ENCODE measurements at regions not wholly inside any gene's neighbourhood (a gene's known extent, or its start where the extent isn't known, plus 50 kb on each side); places are given as distances from the start of the nearest gene placed in this dataset.

DNA sequence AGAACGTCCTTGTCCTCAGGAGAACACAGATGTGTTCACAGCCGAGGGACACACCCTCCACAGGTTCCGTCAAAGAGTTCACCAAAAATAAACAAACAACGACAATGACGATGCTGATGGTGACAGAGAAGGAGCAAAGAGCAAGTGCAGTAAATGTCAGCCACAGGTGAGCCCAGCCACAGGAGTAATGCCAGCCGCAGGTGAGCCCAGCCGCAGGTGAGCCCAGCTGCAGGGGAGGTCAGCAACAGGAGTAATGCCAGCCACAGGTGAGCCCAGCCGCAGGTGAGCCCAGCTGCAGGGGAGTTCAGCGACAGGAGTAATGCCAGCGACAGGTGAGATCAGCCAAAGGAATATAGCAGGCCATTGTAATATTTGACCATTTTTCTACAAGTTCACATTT, 315.2 kb downstream of the FOXL1 start:
- DNase-seq, result no peak

DNA sequence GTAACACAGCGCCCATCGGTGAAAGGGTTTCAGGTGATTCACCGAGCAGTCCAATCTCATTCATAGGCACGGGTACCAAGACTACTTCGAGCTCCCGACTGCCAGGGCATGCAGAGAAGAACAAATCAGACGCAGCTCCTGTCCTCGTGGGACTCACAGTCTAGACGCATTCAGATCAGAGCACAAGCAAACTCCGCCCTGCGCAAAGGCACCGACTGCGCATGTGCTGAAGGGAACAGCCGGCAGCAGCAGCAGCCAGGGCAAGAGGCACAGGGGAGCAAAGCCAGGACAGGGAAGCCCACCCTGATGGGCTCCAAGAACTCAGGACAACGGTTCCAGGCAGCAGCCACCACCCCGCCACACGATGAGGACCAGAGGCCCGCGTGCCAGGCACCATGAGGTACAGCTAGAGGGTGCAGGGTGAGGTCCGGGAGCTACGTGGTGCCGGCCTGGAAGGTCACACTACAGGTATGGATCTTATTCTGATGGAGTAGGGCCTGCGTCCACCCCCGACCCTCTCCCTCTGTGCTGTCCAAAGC, 315.7 kb downstream of the FOXL1 start:
- DNase-seq, result no peak

DNA sequence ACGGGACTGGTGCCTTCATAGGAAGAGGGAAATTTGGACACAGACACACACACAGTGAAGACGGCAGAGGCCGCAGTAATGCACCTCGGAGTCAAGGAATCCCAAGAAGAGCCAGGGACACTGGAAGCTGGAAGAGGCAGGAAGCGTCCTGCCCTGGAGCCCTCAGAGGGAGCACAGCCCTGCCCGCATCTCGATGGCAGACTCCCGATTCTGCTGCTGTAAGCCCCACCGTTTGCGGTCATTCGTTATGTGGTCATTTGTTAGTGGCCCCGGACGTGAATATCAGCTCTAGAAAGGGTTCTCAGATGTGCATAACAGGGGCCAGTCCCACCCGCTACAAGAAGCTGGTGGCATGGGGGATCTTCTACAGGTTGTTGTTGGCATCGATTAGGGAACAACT, 316.6 kb downstream of the FOXL1 start:
- no peak for DNase-seq

DNA sequence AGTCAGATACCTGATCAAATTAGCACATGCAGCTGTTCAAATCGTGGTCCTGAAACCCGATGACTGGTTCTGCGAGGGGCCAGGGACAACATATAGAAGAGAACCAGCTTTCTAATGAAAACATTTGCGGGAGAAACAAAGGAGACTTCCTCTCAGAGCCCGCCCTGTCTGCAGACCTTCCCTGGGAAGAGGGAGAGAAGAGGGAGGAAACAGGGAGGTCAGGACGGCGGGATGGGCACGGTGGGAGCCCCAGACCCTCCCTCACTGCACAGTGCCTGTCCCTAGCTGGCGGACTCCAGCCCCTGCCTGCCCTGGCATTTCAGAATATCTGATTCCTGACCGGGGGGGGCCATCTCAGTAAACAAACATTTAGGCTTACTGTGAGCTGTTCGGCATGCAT, 317.3 kb downstream of the FOXL1 start:
- DNase-seq, result no peak

DNA sequence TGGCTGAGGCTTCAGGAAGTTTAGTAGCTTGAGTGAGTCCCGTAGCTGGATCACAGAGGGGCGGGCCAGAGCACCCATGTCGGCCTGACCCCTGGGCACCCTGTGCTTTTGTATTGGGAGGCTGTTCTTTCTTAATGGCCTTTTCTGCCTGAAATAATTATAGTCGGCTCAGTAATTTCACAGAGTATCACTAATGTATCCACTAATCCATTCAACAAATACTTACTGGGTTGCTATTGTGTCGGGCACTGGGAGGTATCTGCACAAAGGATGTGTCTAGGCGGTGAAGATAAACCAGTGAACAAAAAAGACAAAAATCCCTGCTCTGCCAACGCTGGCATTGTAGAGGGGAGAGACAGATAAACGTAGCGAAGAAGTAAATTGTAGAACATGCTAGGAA, 318.6 kb downstream of the FOXL1 start:
- no peak for DNase-seq

DNA sequence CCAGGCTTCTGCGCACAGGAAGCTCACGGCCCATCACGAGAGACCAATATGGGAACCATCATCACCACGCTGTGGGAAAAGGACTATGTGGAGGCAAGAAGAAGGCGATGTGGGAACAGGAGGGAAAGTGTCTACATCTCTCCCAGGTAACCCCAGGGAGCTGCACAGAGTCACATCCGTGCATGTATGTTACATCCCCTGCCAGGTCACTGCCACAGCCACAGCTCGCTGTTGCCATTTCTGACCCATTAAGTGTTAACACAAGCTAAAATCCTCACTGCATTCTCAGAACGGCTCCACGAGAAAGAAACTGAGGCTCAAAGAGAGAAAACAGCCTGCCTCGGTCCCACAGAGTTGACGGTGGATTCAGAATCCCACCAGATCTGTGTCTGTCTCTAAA, 319.1 kb downstream of the FOXL1 start:
- DNase-seq, result no peak

DNA sequence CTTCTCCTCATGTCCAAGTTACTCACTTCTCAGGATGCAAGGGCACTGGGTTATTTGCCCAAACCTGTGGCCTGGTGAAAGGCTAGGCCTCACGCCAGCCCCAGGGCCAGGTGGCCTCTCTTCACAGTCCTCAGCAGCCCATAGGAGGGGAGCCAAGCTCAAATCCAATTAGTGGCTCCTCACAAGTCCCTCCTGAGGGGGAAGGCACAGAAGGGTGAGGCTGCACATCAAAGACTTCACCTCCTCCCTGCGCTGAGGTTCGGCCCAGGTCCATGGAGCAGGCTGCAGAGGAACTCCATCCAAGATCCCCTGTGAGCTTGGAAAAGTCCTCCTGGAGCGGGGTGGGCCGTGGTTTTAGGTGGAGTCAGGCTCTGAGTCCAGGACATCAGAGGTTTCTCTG, 320.0 kb downstream of the FOXL1 start:
- no peak for DNase-seq

DNA sequence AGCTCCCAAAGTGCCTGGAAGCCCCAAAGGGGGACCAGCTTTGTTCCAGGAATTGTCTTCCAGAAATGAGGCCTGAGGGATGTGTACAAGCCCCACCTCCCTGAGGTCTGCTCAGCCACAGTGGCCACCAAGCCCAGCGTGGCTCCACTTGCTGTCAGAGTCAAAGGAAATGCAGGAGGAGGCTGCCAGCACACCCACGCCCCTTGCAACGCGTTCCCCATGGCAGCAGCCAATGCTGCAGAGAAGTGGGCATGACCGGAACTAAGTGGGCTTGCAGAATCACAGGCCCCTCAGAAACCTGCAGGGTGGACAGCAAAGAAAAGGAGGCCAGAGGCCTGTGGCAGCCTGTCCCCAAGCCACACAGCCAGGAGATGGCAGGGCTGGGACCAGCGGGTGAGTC, 320.8 kb downstream of the FOXL1 start:
- DNase-seq, result no peak

DNA sequence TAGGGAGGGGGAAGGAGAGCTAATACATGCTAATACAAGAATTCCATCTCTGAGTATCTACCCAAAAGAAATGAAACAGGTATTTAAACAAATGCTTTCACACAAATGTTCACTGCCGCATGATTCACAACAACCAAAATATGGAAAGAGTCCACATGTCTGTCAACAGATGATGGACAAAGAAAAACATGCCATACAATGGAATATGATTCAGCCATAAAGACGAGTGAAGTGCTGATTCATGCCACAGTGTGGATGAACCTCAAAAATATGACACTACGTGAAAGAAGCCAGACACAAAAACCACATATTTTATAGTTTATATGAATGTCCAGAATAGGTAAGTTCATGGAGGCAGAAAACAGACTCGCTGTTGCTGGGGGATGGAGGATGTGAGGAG, 321.4 kb downstream of the FOXL1 start:
- no peak for DNase-seq

DNA sequence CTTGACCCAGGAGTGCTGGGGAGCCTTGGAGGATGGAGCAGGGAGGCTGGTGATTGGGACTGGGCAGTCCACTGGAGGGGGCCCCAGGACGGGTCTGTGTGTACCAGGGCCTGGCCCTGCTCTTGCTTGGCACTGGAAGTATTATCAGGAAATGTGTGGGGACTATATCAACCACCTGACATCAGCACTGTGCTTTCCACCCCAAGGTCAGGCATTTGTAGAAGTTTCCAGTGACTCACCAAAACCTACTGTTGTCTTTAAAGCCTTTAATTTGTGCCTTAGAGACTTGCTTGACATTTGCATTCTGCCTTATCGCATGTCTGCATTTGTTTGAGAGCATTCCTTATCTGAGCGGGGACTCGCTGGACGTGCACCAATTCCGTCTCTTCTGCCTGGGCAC, 323.1 kb downstream of the FOXL1 start:
- DNase-seq, result no peak

DNA sequence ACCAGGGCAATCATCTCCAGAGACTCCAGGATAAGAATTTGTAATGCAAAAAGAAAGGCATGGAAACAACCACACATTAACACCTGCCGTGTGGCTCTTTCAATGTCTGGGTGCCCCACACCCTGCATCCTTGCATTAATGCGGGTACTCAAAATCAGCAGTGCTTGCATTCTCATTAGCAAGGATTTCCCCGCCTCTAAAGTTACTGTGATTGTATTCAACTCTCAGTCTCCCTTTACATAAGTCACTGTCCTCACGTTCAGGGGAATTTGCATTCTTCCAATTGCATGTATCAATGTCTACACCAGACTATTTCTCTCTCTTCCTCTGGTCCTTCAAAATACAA, 324.3 kb downstream of the FOXL1 start:
- no peak for DNase-seq

DNA sequence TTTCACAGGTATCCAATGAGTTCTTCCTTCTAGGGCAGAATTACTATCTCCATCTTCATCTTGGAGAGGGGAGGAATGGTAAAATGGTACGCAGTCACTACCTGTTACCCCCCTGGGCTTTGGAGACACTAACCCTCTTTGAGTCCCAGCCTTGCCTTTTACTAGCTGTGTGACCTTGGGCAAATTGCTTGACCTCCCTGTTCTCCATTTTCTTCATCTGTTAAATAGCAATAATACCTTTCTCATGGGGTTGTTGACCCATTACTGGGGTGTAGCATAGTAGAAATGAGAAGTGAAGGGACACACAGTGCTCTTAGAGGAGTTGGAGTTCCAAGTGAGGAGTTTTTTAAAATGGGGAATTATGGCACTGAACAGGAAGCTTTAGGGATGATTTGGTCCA, 324.7 kb downstream of the FOXL1 start:
- no peak for DNase-seq

DNA sequence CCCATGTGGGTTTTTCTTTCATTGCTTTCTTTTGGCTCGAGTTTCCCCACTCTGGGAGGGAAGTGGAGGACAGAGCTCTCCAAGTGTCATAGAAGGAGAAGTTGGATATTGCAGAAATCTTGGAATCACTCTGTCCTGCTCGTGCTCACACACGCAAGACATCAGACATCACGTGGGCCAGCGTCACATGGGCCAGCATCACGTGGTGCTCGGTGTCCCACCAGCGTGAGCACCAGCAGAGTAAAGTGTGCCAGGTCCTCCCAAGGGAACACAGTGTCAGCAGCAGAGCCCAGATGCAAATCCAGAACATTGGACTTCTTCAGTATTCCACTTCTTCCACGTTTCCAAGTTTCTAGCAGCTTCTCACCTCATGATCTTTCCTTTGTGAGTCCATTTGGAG, 327.0 kb downstream of the FOXL1 start:
- DNase-seq, result no peak

DNA sequence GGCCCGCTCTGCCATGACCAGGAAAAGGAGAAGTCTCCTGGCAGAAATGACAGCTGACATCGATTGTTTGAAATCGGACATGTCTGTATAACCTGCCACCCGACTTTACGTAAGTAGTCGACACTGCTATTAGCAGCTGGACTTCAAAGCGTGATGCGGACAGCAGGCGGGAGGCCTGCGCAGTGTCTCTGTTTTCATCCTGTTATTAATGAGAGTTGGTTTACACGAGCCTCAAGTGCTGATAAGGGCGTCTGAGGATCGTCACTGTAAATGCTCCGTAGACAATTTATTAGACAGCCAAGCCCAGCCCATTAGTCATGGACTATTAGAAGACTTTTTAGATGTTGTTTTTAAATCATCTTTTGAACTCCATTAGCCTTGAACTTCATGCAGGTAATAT, 328.3 kb downstream of the FOXL1 start:
- no peak for DNase-seq

DNA sequence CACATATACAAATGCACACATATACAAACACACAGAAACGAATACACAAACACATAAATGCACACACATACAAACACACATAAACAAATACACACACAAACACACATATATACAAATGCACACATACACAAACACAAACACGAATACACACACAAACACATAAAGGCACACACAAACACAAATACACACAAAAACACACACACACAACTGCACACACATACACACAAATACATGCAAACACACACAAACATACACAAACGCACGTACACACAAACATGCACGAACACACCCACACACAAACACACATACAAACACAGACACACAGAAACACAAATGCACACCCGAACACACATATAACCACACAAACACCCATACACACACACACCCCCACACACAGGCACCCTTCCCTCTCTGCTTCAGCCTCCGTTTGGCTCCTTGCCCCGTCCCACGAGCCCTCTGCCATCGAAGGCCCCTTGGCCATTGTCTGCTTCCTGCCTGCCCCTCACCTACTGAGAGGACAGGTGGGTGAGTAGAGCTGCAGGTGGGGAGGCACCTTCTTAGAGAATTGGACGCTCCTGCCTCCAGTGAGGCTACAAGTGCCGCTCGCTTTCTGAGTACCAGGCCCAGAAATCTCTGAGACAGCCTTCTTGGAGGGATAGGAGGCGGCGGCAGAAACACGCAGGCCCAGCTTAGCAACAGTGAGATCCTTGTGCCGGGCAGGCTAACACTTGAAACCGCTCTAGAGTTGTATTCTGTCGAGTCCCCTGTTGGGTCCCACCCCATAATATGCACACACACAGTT, 331.2 kb downstream of the FOXL1 start:
- no peak for DNase-seq

DNA sequence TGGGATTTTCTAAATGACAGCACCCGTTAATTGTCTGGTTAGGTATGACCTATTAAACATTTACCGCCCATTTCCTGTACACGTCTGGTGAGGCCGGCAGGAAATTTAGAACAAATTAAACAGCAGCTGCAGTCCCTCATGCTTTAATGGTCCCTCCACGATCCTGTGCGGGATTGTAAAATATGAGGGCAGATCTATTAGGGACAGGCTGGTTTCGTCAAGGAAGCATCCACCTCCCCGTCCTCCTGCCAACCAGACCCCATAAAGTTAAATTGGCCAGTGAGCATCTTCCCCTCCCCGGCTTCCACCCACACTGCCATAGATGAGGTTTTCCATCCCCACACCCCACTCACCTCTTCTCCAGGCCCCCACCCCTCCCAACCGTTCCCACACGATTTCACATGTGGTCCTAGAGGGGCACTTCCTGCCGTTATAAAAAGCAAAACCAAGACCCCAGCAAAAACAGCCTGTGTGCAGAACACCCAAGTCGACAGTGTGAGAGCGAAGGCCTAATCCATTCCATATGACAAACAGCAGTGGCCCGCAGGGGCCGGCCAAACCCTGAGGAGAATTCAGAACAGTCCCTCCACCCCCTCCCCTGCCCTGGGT, 331.9 kb downstream of the FOXL1 start:
- no peak for DNase-seq

DNA sequence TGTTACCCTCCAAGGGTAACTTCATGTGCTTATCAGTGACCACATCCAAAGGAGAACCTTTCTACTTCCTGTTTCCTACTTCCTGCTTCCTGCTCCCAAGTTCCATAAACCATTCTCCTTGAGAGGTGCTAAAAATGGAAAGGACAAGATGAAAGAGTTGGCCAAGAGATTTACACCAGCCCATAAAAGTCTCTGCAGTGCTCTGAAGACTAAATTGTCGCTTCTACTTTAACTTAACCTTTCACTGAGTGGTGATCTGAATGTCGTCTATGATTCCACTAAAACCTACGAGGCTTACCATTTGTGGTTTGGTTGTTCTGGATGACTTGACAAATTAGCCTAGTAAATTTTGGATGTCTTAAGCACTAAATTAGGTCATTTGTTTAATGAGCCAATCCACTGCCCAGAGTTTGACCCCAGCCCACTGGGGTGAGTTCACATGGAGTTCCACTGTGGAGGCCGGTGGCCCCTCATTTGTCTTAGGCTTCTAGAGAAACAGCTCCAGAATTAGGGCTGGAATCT, 333.1 kb downstream of the FOXL1 start:
- DNase-seq, result no peak

DNA sequence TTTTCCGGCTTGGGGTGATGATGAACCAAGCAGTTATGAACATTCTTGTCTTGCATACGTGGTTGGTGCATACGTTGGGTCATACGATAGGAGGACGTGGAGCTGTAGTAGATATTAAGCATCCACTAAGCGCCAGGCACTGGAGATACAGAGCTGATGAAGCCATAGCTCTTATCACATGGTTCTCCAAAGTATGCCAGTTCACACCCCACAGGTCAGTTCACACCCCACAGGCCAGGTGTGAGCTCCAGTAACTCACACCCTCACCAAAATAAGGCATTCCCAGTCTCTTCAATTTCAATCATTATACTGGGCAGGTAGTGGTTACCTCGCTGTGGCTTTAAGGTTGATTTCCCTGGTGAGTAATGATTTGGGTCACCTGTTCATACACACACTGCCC, 335.5 kb downstream of the FOXL1 start:
- DNase-seq, result no peak

DNA sequence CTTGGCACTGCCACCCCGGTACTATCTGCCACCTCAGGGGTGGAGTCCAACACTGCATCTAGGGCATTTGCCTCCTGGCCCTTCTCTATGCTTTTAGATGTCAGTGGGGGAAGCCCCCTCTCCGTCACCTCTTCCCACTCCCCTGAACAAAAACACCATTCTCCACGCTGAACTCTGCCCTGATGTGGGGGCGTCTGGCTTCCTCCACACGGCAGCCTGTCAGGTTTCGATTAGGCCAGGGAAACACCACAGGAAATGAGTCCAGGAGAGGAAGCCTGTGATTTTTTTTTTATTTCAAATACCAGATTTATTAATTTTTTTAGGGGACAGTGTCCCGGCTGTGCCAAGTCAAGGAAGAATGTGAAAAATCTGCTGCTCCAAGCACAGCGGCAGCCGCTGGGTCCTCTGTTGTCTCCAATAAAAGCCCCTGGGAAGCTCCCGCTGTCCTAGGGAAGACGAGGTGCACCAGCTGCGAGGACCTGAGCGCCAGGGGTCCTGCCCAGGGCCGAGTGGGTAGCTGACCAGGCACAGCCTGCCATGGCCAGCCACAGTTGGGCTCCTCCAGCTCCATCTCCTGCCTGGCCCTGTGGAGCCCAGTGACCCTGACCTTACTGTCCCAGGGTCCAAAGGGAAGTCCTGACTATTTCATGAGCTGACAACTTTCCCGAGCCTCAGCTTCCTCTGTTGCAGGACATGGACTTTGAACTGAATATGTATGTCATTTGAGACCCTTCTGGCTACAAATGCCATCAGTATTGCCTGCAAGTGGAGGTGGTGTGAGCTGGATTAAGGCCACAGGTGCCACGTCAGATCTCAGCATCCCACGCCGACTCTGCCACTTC, 336.7 kb downstream of the FOXL1 start:
- no peak for DNase-seq

DNA sequence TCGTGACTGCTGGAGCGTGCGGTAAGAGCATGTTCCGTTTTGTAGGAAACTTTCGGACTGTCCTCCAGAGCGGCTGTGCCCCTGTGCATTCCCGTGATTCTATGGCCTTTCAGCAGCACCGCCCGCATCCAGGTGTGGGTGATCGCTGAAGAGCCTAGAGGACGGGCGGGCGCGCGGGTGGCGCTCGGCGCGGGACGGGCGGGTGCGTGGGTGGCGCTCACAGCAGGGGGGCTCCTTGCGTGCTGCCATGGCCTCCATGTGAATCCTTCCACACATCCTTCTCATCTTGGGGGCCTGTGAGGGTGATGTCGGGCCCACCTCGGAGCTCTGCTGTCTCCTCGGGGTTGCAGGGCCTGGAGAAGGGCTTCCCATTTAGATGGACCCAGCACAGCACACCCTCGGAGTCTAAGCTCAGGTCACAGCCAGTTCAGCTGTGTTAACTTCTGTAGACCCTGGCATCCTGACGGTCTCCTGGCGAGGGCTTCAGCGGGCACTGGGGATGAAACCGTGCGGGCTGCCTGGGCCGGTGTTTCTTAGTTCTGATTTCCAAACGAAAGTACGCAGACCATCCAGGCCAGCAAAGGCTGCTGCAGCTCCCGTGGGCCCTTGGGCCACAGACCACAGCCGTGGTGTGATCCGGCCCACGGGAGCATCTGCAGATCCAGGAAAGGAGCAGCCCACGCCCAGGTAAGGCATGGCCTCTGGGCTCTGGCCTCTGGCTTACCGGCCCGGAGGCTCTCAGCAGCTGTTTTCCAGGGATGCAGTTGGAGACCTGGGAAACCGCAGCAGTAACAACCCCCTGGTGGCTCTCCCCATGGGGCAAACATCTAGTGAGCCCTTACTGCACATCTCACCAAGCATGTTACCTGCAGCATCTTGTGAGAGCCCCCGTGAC, 339.4 kb downstream of the FOXL1 start:
- no peak for DNase-seq

DNA sequence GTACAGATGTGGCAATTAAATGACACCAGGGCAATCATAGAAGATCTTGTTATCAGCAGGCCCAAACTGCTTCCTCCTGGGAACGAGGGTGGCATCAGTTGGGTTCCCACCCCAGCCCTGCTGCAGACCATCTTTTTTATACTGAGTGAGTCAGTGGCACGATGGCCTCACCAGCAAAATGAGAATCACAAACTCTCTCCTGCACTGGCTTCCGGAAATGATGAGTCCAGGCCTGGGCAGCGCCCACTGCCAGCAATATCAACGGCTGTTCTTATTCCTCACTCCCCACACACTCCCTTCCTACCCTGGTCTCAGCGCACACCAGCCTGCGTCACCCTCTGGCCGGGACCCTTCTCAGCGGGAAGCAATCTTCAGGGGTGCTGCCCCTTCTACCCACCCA, 340.3 kb downstream of the FOXL1 start:
- no peak for DNase-seq

DNA sequence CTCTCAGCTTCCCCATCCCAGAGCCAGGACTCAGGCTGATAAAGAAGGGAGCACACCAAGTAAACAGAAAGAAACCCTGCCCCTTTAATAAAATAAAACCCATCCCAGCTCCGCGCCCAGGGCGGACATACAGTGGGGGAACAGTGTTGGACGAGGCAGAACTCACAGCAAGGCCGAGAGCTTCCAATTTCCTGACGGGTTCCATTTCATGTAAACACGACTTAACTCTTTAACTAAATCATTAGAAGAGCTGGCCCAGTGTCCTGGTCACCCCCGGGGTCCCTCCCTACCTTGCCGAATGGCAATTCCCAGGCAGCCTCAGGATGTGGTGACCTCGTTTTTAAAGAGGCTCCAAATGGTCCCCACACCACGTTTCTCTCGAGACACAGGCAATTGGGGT, 340.7 kb downstream of the FOXL1 start:
- DNase-seq, result no peak

Measured in effector CD4-positive, alpha-beta T cell (primary cell).